ENCODE measurements at regions not wholly inside any gene's neighbourhood (a gene's known extent, or its start where the extent isn't known, plus 50 kb on each side); places are given as distances from the start of the nearest gene placed in this dataset.
A peak's percentile ranks its signal among the peaks of the same experiment; 100 is the strongest.

GRCh38 chr18:28571929-28572328 is 395.0 kb upstream of the CDH2 start:
- DNase-seq (ENCODE audit: low read depth) = no peak

- DNase-seq (ENCODE audit: low read depth) = no peak
These were observed 383.4 kb upstream of the CDH2 start for GRCh38 chr18:28560331-28560730.

- DNase-seq (ENCODE audit: low read depth) = peak; percentile 32
These were observed 382.6 kb upstream of the CDH2 start for GRCh38 chr18:28559511-28559910.

- DNase-seq (ENCODE audit: low read depth) = no peak
These were observed 365.0 kb upstream of the CDH2 start for GRCh38 chr18:28541934-28542333.

GRCh38 chr18:28541276-28541930 is 364.5 kb upstream of the CDH2 start:
- no peak for DNase-seq (ENCODE audit: low read depth)

GRCh38 chr18:28529644-28530043 is 352.7 kb upstream of the CDH2 start:
- DNase-seq (ENCODE audit: low read depth) = peak; percentile 1

- no peak for DNase-seq (ENCODE audit: low read depth)
These were observed 349.3 kb upstream of the CDH2 start for GRCh38 chr18:28526196-28526595.

GRCh38 chr18:28523758-28524475 is 347.0 kb upstream of the CDH2 start:
- no peak for DNase-seq (ENCODE audit: low read depth)

GRCh38 chr18:28522236-28522635 is 345.3 kb upstream of the CDH2 start:
- DNase-seq (ENCODE audit: low read depth) = no peak

GRCh38 chr18:28519997-28520396 is 343.1 kb upstream of the CDH2 start:
- no peak for DNase-seq (ENCODE audit: low read depth)

GRCh38 chr18:28514699-28515098 is 337.8 kb upstream of the CDH2 start:
- no peak for DNase-seq (ENCODE audit: low read depth)

GRCh38 chr18:28512357-28512756 is 335.4 kb upstream of the CDH2 start:
- DNase-seq (ENCODE audit: low read depth) = peak; percentile 3

GRCh38 chr18:28511413-28511821 is 334.5 kb upstream of the CDH2 start:
- peak; percentile 67 for DNase-seq (ENCODE audit: low read depth)

- no peak for DNase-seq (ENCODE audit: low read depth)
These were observed 333.3 kb upstream of the CDH2 start for GRCh38 chr18:28510210-28510609.

GRCh38 chr18:28504066-28504465 is 327.1 kb upstream of the CDH2 start:
- DNase-seq (ENCODE audit: low read depth) = no peak

GRCh38 chr18:28494151-28494550 is 317.2 kb upstream of the CDH2 start:
- no peak for DNase-seq (ENCODE audit: low read depth)

GRCh38 chr18:28485918-28486317 is 309.0 kb upstream of the CDH2 start:
- no peak for DNase-seq (ENCODE audit: low read depth)

- DNase-seq (ENCODE audit: low read depth) = no peak
These were observed 308.4 kb upstream of the CDH2 start for GRCh38 chr18:28485210-28485801.

- DNase-seq (ENCODE audit: low read depth) = no peak
These were observed 301.6 kb upstream of the CDH2 start for GRCh38 chr18:28478531-28478930.

GRCh38 chr18:28476302-28476701 is 299.4 kb upstream of the CDH2 start:
- DNase-seq (ENCODE audit: low read depth) = no peak

GRCh38 chr18:28469946-28470345 is 293.0 kb upstream of the CDH2 start:
- peak; percentile 11 for DNase-seq (ENCODE audit: low read depth)

GRCh38 chr18:28468901-28469300 is 292.0 kb upstream of the CDH2 start:
- no peak for DNase-seq (ENCODE audit: low read depth)

- DNase-seq (ENCODE audit: low read depth) = no peak
These were observed 289.3 kb upstream of the CDH2 start for GRCh38 chr18:28466204-28466603.
